NCI-H128 (cell line): ENCODE measurements at regions not wholly inside any gene's neighbourhood (a gene's known extent, or its start where the extent isn't known, plus 50 kb on each side); places are given as distances from the start of the nearest gene placed in this dataset.
"Not testable (repeated sequence)": the region's sequence is repeated elsewhere in the genome, so short reads cannot be mapped to it uniquely, and the experiment has no call there.

ENCODE experiments used
- DNase-seq: peaks from one replicate; lab custom pipeline; 2025; ENCODE audit not compliant: unreplicated experiment; lab: John Stamatoyannopoulos, UW

- DNase-seq, result no peak
Measured at GRCh38 chr4:186813377-186814068, 89.9 kb upstream of the FAT1 start.

- DNase-seq, result no peak
Measured at GRCh38 chr4:186814535-186815070, 90.9 kb upstream of the FAT1 start.

GRCh38 chr4:186819342-186820086 is 95.9 kb upstream of the FAT1 start:
- DNase-seq, result no peak

DNA sequence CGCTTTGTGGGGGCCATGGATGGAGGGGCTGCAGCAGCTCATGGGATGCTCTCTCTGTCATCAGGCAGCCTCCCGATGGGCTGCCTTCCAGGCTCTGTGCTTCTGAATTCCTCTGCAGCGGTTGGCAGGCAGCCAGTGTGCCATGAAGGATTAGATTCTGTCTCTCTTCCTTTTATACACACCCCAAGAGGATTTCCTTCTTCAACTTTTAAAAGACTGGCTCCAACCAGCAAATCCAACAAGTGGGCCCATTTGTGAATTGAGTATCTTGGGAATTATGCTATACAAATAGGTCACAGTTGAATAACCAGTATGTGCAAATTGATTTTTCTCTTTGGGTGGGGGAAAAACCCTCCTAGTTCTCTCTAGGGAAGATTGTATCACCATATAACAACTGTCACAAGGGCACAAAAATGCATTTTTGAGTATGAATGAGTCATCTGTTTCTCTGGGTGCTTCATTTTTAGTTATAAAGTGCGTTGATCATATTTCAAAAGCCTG is 96.8 kb upstream of the FAT1 start:
- DNase-seq, result peak; percentile 12

DNA sequence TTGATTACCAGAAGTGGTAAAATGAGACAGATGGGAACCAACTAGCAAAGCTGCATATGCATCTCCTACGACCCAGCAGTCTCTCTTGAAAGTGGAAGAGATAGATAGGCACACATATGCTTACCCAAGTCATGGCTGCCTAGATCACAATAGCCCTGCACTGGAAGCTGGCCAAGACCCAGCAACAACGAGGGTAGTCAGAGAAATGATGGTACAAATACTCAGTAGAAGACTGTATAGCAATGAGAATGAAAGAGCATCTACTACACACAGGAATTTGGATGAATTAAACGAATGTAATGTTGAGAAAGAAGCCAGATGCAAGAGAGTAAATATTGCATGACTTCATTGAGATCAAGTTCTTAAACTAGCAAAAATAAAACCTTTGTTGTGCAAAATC is 100.3 kb upstream of the FAT1 start:
- no peak for DNase-seq

GRCh38 chr4:186825069-186825468 is 101.4 kb upstream of the FAT1 start:
- DNase-seq, result no peak

- no peak for DNase-seq
Measured at GRCh38 chr4:186826006-186826405, 102.3 kb upstream of the FAT1 start.

- DNase-seq, result no peak
Measured at GRCh38 chr4:186826846-186827533, 103.3 kb upstream of the FAT1 start.

DNA sequence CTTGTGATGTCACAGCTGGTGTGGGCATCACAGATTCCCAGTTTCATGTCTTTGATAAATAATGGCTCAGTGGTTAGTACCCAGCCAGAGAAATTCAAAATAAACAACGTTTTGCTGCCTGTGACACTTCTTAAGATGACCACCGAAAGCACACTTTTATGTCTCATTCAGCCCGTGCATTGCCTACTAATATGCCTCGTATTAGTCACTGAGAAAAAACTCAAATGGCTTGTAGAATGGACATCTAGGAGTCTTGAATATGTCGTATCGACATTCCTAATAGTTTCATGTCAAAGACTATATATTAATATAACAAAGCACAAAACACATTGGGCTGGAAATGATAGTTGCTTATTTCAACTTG is 103.9 kb upstream of the FAT1 start:
- DNase-seq, result no peak

- no peak for DNase-seq
Measured at GRCh38 chr4:186829097-186829496, 105.4 kb upstream of the FAT1 start.

- DNase-seq, result no peak
Measured at GRCh38 chr4:186829740-186830449, 106.2 kb upstream of the FAT1 start.

GRCh38 chr4:186831574-186831973 is 107.9 kb upstream of the FAT1 start:
- DNase-seq, result no peak

GRCh38 chr4:186832906-186833305 is 109.2 kb upstream of the FAT1 start:
- no peak for DNase-seq

- DNase-seq, result not testable (repeated sequence)
Measured at GRCh38 chr4:186837463-186837862, 113.8 kb upstream of the FAT1 start.

DNA sequence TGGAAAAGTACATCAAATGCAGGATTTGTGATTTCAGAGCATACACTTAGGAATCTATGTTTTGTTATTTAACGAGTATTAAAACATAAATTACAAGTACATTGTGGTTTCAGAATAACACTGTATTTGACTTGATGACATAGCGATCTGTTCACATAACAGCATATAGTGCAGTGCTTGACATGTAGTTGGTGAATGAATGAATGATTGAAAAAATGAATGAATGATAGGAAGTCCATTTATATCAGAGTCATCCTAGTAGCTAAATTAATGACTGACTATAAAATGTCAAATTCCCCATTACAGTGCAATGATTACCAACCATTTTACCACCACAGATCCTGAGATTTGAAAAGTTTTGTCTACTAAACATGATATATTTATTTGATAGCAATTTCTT is 114.6 kb upstream of the FAT1 start:
- no peak for DNase-seq

- no peak for DNase-seq
Measured at GRCh38 chr4:186839122-186840037, 115.7 kb upstream of the FAT1 start.

DNA sequence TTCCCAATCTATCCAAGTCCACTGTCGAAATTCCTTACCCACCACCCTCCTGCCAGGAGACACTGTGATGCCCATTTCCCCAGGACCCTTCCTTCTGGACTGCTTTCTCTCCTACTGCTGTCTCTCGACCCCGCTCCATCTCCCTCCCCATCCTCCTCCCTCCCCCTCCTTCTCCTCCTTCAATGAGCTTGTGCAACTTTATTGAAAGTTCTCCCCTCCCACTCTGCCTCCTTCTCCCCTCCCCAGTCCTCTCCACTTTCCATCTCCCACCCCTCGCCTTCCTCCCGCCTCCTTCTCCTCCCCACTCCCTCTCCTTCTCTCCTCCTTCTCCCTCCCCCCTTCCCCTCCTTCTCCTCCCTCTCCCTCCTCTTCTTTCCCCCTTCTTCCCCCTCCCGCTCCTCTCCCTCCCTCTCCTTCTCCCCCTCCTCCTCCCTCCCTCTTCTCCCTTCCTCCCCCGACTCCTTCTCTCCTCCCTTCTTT is 116.6 kb upstream of the FAT1 start:
- DNase-seq, result no peak

- DNase-seq, result no peak
Measured at GRCh38 chr4:186840771-186841301, 117.2 kb upstream of the FAT1 start.

DNA sequence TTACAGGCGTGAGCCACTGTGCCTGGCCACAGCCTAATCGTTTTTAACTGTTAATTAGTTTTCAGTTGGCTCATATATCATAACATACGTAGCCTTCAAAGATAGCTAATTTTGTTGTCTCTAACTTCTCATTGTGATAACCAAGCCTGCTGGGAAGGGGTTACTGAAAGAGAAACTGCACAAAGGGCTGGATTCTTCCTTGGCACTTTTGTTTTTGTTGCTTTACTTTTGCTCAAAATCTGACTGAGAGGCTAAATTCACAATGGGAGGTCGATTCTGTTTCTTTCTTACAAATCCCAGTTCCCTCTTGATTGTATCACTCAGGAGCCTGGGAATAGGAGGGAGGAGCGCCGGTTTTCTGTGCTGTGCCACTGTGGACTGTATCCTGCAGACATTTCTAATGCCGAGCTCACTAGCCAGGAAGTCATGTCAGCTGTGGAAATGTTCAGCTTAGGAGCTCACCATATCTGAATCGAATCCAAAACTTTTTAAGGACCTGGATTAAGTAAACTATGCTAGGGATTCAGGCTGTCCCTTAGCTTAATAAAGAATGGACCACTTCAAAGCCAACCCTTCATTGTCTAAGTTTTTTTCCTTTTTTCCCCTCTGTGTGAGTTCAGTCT is 120.5 kb upstream of the FAT1 start:
- no peak for DNase-seq
